Stimulated activated naive CD8-positive, alpha-beta T cell treated with anti-CD3 and anti-CD28 coated beads, Interleukin-15, Interleukin-2, amounts not matched to agents 100 U/mL and 50 U/mL, for 24 hours (primary cell): ENCODE measurements at regions not wholly inside any gene's neighbourhood (a gene's known extent, or its start where the extent isn't known, plus 50 kb on each side); places are given as distances from the start of the nearest gene placed in this dataset.
A peak's percentile ranks its signal among the peaks of the same experiment; 100 is the strongest.

Experiments used
- ATAC-seq: fragments of 150-1000 bp; cut with Tn5 transposase; one replicate; pipeline ENCODE4 v1.10.0; 2021
- DNase-seq: peaks from one replicate; pipeline ENCODE4 v3.0.0; 2021

- no peak for DNase-seq
Measured at GRCh38 chr9:16241231-16241630, 629.2 kb downstream of the BNC2 start.

GRCh38 chr9:16243798-16244197 lies 626.7 kb downstream of the BNC2 start:
- no peak for DNase-seq
- no peak for ATAC-seq

More at GRCh38 chr9:16241231-16241630, 629.2 kb downstream of the BNC2 start:
- ATAC-seq = no peak

- DNase-seq (no peak), ATAC-seq (no peak)
Measured at GRCh38 chr9:16245756-16246440, 624.6 kb downstream of the BNC2 start.

GRCh38 chr9:16246785-16247184 lies 623.7 kb downstream of the BNC2 start:
- DNase-seq (no peak), ATAC-seq (no peak)

GRCh38 chr9:16247188-16247875 lies 623.1 kb downstream of the BNC2 start:
- DNase-seq = no peak

GRCh38 chr9:16248822-16249221 lies 621.6 kb downstream of the BNC2 start:
- DNase-seq (no peak), ATAC-seq (no peak)

More at GRCh38 chr9:16247188-16247875, 623.1 kb downstream of the BNC2 start:
- ATAC-seq = no peak

GRCh38 chr9:16252616-16253015 lies 617.9 kb downstream of the BNC2 start:
- ATAC-seq (no peak), DNase-seq (no peak)

GRCh38 chr9:16254674-16255073 lies 615.8 kb downstream of the BNC2 start:
- DNase-seq (no peak), ATAC-seq (no peak)

GRCh38 chr9:16255217-16255616 lies 615.3 kb downstream of the BNC2 start:
- ATAC-seq = no peak
- no peak for DNase-seq

- ATAC-seq (no peak), DNase-seq (no peak)
Measured at GRCh38 chr9:16257604-16258003, 612.9 kb downstream of the BNC2 start.

GRCh38 chr9:16258191-16258590 lies 612.3 kb downstream of the BNC2 start:
- no peak for ATAC-seq
- DNase-seq = no peak

GRCh38 chr9:16258708-16259107 lies 611.8 kb downstream of the BNC2 start:
- no peak for ATAC-seq

GRCh38 chr9:16262477-16263261 lies 607.8 kb downstream of the BNC2 start:
- ATAC-seq (no peak), DNase-seq (no peak)

More at GRCh38 chr9:16258708-16259107, 611.8 kb downstream of the BNC2 start:
- DNase-seq = no peak

GRCh38 chr9:16265688-16266087 lies 604.8 kb downstream of the BNC2 start:
- ATAC-seq (no peak), DNase-seq (no peak)

- ATAC-seq = no peak
- DNase-seq = peak; percentile 9
Measured at GRCh38 chr9:16266648-16267276, 603.7 kb downstream of the BNC2 start.

- DNase-seq = no peak
- ATAC-seq = peak; percentile 21
Measured at GRCh38 chr9:16267281-16268066, 603.0 kb downstream of the BNC2 start.

- no peak for ATAC-seq
- DNase-seq = no peak
Measured at GRCh38 chr9:16268067-16268881, 602.2 kb downstream of the BNC2 start.

GRCh38 chr9:16271967-16272366 lies 598.5 kb downstream of the BNC2 start:
- DNase-seq = no peak
- no peak for ATAC-seq

GRCh38 chr9:16272776-16273175 lies 597.7 kb downstream of the BNC2 start:
- ATAC-seq = no peak

GRCh38 chr9:16275795-16276624 lies 594.5 kb downstream of the BNC2 start:
- DNase-seq (no peak), ATAC-seq (no peak)

More at GRCh38 chr9:16272776-16273175, 597.7 kb downstream of the BNC2 start:
- DNase-seq = no peak
